Calu3 (cell line): ENCODE measurements at regions not wholly inside any gene's neighbourhood (a gene's known extent, or its start where the extent isn't known, plus 50 kb on each side); places are given as distances from the start of the nearest gene placed in this dataset.
A peak's percentile ranks its signal among the peaks of the same experiment; 100 is the strongest.

Source experiments
- BruUV-seq: library from RNA; stranded (reverse); fragments of 400-500 nt; replicated peaks from 2 replicates; lab custom pipeline; 2021; lab: Mats Ljungman, UMichigan
- CTCF ChIA-PET: fragments of 300-600 bp; sonication (Branson Sonifier 250); formaldehyde crosslinking; loops from one replicate; lab custom pipeline; 2022; ENCODE audit warnings: antibody characterized with exemption; lab: Charles Lee
- DNase-seq: peaks from one replicate; pipeline ENCODE4 v3.0.0; 2022
- H3K27ac Mint-ChIP-seq: one replicate; pipeline ENCODE4 v1.8.0; 2022; ENCODE audit warnings: mixed read lengths; ENCODE audit not compliant: unreplicated experiment
- H3K27me3 Mint-ChIP-seq: one replicate; pipeline ENCODE4 v1.8.0; 2022; ENCODE audit warnings: mixed read lengths; ENCODE audit not compliant: unreplicated experiment
- H3K36me3 Mint-ChIP-seq: one replicate; pipeline ENCODE4 v1.8.0; 2022; ENCODE audit warnings: mild to moderate bottlenecking, moderate library complexity, mixed read lengths; ENCODE audit not compliant: insufficient read depth, unreplicated experiment
- H3K4me1 Mint-ChIP-seq: one replicate; pipeline ENCODE4 v1.8.0; 2022; ENCODE audit warnings: mild to moderate bottlenecking, low read depth, mixed read lengths; ENCODE audit not compliant: unreplicated experiment
- H3K4me3 Mint-ChIP-seq: one replicate; pipeline ENCODE4 v1.8.0; 2022; ENCODE audit warnings: mild to moderate bottlenecking, low read depth, moderate library complexity, mixed read lengths; ENCODE audit not compliant: unreplicated experiment
- H3K9me3 Mint-ChIP-seq: one replicate; pipeline ENCODE4 v1.8.0; 2022; ENCODE audit warnings: low read depth, mixed read lengths; ENCODE audit not compliant: unreplicated experiment
- CTCF ChIP-seq: fragments of 200-600 bp; IDR thresholded peaks from one replicate; pipeline ENCODE4 v1.8.0; 2022; ENCODE audit warnings: antibody characterized with exemption; ENCODE audit not compliant: unreplicated experiment
- intact Hi-C: fragments of 100-400 bp; cut with micrococcal nuclease; formaldehyde crosslinking; loops from one replicate; pipeline ENCODE4 v1.10.0; 2022; ENCODE audit not compliant: unreplicated experiment

DNA sequence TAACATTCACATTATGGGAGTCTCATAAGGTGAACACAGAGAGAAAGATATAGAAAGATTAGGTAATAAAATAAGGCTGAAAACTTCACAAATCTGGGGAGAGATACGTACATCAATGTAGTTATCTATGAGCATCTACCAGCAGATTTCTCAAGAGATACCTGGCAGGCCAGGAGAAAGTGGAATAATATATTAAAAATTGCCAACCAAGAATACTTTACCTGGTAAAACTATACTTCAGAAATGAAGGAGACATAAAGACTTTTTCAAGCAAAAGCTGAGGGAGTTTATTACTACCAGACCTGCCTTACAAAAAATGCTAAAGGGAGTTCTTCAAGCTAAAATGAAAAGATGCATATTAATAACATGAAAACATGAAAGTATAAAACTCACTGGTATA, 78.8 kb upstream of the COMTD1 start:
- Mint-ChIP-seq H3K27ac (no peak overlapping the region), H3K27me3 (no peaks in the 10 kb centered on the region), H3K4me3 (no peak overlapping the region), H3K36me3 (no peaks in the 10 kb centered on the region), H3K9me3 (peaks cover 3% of the 10 kb centered on the region), H3K4me1 (no peaks in the 10 kb centered on the region)
- no peak for DNase-seq
- CTCF ChIA-PET = no interaction called here
- no peak for TF ChIP-seq CTCF
- BruUV-seq = no TSS peak
- intact Hi-C loops = no loop called here

DNA sequence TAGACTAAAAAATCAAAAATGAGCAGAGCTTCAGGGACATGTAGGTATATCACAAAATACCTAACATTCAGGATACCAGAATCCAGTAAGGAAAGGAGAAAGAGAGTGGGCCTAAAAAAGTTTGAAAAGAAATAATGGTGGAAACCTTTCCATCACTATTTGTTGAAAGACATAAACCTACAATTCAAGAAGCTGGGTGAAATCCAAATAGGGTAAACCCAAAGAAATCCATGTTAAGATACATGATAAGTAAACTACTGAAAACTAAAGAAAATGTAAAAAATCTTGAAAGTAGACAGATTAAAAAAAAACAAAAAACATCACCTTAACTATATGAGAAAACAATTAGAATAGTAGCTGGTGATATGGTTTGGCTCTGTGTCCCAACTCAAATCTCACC, 76.7 kb upstream of the COMTD1 start:
- no peak overlapping the region for H3K27ac Mint-ChIP-seq
- no peaks in the 10 kb centered on the region for H3K4me1 Mint-ChIP-seq
- H3K36me3 Mint-ChIP-seq = no peaks in the 10 kb centered on the region
- CTCF ChIA-PET = no interaction called here
- H3K27me3 Mint-ChIP-seq = no peaks in the 10 kb centered on the region
- TF ChIP-seq CTCF = no peak
- DNase-seq = no peak
- H3K4me3 Mint-ChIP-seq = no peak overlapping the region
- no TSS peak for BruUV-seq
- H3K9me3 Mint-ChIP-seq = peaks cover 3% of the 10 kb centered on the region
- intact Hi-C loops = no loop called here

DNA sequence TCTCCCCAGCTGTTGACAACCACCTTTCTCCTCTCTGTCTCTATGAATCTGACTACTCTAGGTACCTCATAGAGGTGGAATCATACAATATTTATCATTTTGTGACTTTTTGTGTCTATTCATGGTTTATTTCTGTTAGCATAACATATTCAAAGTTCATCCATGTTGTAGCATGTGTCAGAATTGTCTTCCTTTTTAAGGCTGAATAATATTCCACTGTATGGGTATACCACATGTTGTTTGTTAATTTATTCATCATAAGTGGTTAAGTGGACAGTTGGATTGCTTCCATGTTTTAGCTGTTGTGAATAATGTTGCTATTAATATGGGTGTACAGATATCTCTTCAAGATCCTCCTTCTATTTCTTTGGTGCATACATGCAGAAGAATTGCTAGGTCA, 69.9 kb upstream of the COMTD1 start:
- H3K27me3 Mint-ChIP-seq = no peaks in the 10 kb centered on the region
- H3K4me1 Mint-ChIP-seq = peaks cover 17% of the 10 kb centered on the region
- H3K36me3 Mint-ChIP-seq = no peaks in the 10 kb centered on the region
- CTCF ChIA-PET = no interaction called here
- no peak overlapping the region for H3K4me3 Mint-ChIP-seq
- DNase-seq = no peak
- H3K9me3 Mint-ChIP-seq = peaks cover 13% of the 10 kb centered on the region
- intact Hi-C loops = loop anchor here (1.0 to 5.0 kb wide), 2 partner anchors 41 to 52 kb away; no protein-coding TSS in a partner anchor
- BruUV-seq = no TSS peak
- H3K27ac Mint-ChIP-seq = no peak overlapping the region
- no peak for TF ChIP-seq CTCF

DNA sequence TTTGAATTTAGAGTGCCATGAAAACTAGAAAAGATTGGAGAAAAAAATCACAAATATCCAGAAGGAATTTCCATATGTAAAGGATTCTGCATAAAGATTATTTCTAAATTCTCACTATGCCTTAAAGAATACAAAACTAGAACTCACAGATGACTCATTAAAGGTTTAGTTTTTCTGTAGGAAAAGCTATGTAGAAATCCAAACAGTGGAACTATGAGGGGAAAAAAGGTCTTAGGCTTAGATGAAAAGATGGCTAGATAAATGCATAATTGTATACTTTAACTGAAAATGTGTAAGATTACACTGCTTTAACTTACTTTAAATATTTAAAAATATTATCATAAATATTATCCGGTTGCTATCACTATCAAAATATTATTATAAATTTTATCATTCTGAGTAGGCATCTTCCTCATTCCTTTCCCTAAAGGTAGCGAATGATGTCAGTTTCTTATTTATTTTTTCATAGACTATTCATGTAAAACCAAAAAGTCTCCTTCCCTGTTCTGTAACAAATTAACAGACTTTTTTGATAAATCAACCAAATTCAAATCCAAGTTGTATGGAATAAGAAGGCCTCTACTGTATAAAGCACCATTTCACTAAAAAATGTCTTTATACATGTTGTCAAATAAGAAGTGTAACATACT, 69.1 kb upstream of the COMTD1 start:
- H3K4me1 Mint-ChIP-seq = peaks cover 17% of the 10 kb centered on the region
- no TSS peak for BruUV-seq
- TF ChIP-seq CTCF = no peak
- H3K36me3 Mint-ChIP-seq = no peaks in the 10 kb centered on the region
- H3K27ac Mint-ChIP-seq = peak overlapping the region; percentile 80
- DNase-seq = no peak
- CTCF ChIA-PET = interaction anchor here (0.9 kb wide), 1 partner anchor 69 kb away, joined by 3 read pairs; the partner anchor contains the start of gene COMTD1
- no peak overlapping the region for H3K4me3 Mint-ChIP-seq
- intact Hi-C loops = loop anchor here (1.0 to 5.0 kb wide), 2 partner anchors 41 to 52 kb away; no protein-coding TSS in a partner anchor
- H3K9me3 Mint-ChIP-seq = peaks cover 13% of the 10 kb centered on the region
- no peaks in the 10 kb centered on the region for H3K27me3 Mint-ChIP-seq
